NAMALWA (cell line): ENCODE measurements at regions not wholly inside any gene's neighbourhood (a gene's known extent, or its start where the extent isn't known, plus 50 kb on each side); places are given as distances from the start of the nearest gene placed in this dataset.

ENCODE experiments used
- DNase-seq: peaks from one replicate; pipeline ENCODE4 v3.0.0-alpha.2; 2015; ENCODE audit warnings: low spot score

GRCh38 chr7:142331941-142332340 is 74.1 kb upstream of the PRSS58 start:
- no peak for DNase-seq

- DNase-seq, result no peak
Observed at GRCh38 chr7:142329062-142329790, 71.4 kb upstream of the PRSS58 start.

- no peak for DNase-seq
Observed at GRCh38 chr7:142328551-142328950, 70.7 kb upstream of the PRSS58 start.

- DNase-seq, result no peak
Observed at GRCh38 chr7:142327628-142328405, 70.0 kb upstream of the PRSS58 start.

GRCh38 chr7:142323706-142324105 is 65.8 kb upstream of the PRSS58 start:
- DNase-seq, result peak; percentile 59

- DNase-seq, result no peak
Observed at GRCh38 chr7:142321391-142321790, 63.5 kb upstream of the PRSS58 start.

GRCh38 chr7:142320883-142321282 is 63.0 kb upstream of the PRSS58 start:
- DNase-seq, result no peak

- DNase-seq, result peak; percentile 44
Observed at GRCh38 chr7:142319970-142320369, 62.1 kb upstream of the PRSS58 start.

GRCh38 chr7:142314281-142314680 is 56.4 kb upstream of the PRSS58 start:
- DNase-seq, result no peak

GRCh38 chr7:142313528-142313927 is 55.7 kb upstream of the PRSS58 start:
- DNase-seq, result no peak

GRCh38 chr7:142311876-142312275 is 54.0 kb upstream of the PRSS58 start:
- no peak for DNase-seq

GRCh38 chr7:142308918-142309317 is 51.1 kb upstream of the PRSS58 start:
- DNase-seq, result no peak

- DNase-seq, result no peak
Observed at GRCh38 chr7:142308326-142308725, 50.5 kb upstream of the PRSS58 start.
